ENCODE measurements at regions not wholly inside any gene's neighbourhood (a gene's known extent, or its start where the extent isn't known, plus 50 kb on each side); places are given as distances from the start of the nearest gene placed in this dataset.

- CTCF ChIA-PET: interaction anchor here (0.6 to 2.2 kb wide), 2 partner anchors 9 to 405 kb away, joined by 3 to 9 read pairs; no protein-coding TSS in a partner anchor
- 0 out of 2 replicates have a peak, but pooled peaks cover 4% of the 10 kb centered on the region for H3K4me1 Mint-ChIP-seq
- H3K27me3 Mint-ChIP-seq (ENCODE audit: low read depth): no peaks in the 10 kb centered on the region
- DNase-seq (ENCODE audit: low spot score): no peak
- H3K9me3 Mint-ChIP-seq: peaks cover 11% of the 10 kb centered on the region
- peaks cover 6% of the 10 kb centered on the region; the same call in 1 of the 2 replicates for H3K36me3 Mint-ChIP-seq
- POLR2A ChIA-PET: no interaction called here
- H3K4me3 Mint-ChIP-seq: no peak overlapping the region
- no peak overlapping the region for H3K27ac Mint-ChIP-seq
- no peak for TF ChIP-seq ARID4B (CRISPR knock-in tag; IDR thresholded peaks at IDR 0.05; ENCODE audit: borderline replicate concordance)
- no peak for TF ChIP-seq FOXJ3 (CRISPR knock-in tag; IDR thresholded peaks at IDR 0.05; ENCODE audit: borderline replicate concordance)
- TF ChIP-seq ZNF423 (CRISPR knock-in tag; IDR thresholded peaks at IDR 0.05): no peak
- no peak for TF ChIP-seq ZNF219 (CRISPR knock-in tag; IDR thresholded peaks at IDR 0.05; ENCODE audit: borderline replicate concordance)
- TF ChIP-seq TEAD4 (CRISPR knock-in tag; IDR thresholded peaks at IDR 0.05): no peak
- no peak for TF ChIP-seq CTCF (IDR thresholded peaks at IDR 0.05)
- TF ChIP-seq ZNF416 (CRISPR knock-in tag; IDR thresholded peaks at IDR 0.05): no peak
- TF ChIP-seq OVOL2 (CRISPR knock-in tag; IDR thresholded peaks at IDR 0.05; ENCODE audit: borderline replicate concordance): no peak
- TF ChIP-seq ZNF317 (CRISPR knock-in tag; IDR thresholded peaks at IDR 0.05; ENCODE audit: borderline replicate concordance, low read depth): no peak
- TF ChIP-seq JAZF1 (CRISPR knock-in tag; IDR thresholded peaks at IDR 0.05): no peak
- TF ChIP-seq ZNF425 (CRISPR knock-in tag; conservative IDR thresholded peaks at IDR 0.05): no peak
- ATAC-seq: no peak
Measured at GRCh38 chr2:62402156-62402555, 103.8 kb downstream of the TMEM17 start.

- H3K4me1 Mint-ChIP-seq: peaks cover 11% of the 10 kb centered on the region
- no peak for ATAC-seq
- no peak overlapping the region for H3K27ac Mint-ChIP-seq
- no peak overlapping the region for H3K4me3 Mint-ChIP-seq
- CTCF ChIA-PET: interaction anchor here (0.7 to 0.9 kb wide), 2 partner anchors 9 to 405 kb away, joined by 3 to 6 read pairs; no protein-coding TSS in a partner anchor
- H3K36me3 Mint-ChIP-seq: peaks cover 6% of the 10 kb centered on the region; the same call in 1 of the 2 replicates
- DNase-seq (ENCODE audit: low spot score): no peak
- peaks cover 17% of the 10 kb centered on the region for H3K9me3 Mint-ChIP-seq
- no peaks in the 10 kb centered on the region for H3K27me3 Mint-ChIP-seq (ENCODE audit: low read depth)
- POLR2A ChIA-PET: no interaction called here
- TF ChIP-seq IRF1 (CRISPR knock-in tag; IDR thresholded peaks at IDR 0.05) (no peak), ZNF532 (CRISPR knock-in tag; IDR thresholded peaks at IDR 0.05; ENCODE audit: borderline replicate concordance) (no peak), FOXK1 (CRISPR knock-in tag; IDR thresholded peaks at IDR 0.05) (no peak), SMAD3 (CRISPR knock-in tag; IDR thresholded peaks at IDR 0.05; ENCODE audit: borderline replicate concordance) (no peak), KAT7 (CRISPR knock-in tag; IDR thresholded peaks at IDR 0.05; ENCODE audit: borderline replicate concordance) (no peak), MYBL2 (CRISPR knock-in tag; IDR thresholded peaks at IDR 0.05) (no peak), SOX15 (CRISPR knock-in tag; IDR thresholded peaks at IDR 0.05) (no peak), GABPB1 (CRISPR knock-in tag; IDR thresholded peaks at IDR 0.05) (no peak), OVOL2 (CRISPR knock-in tag; IDR thresholded peaks at IDR 0.05; ENCODE audit: borderline replicate concordance) (no peak), ATF3 (CRISPR knock-in tag; conservative IDR thresholded peaks at IDR 0.05) (no peak), CREM (CRISPR knock-in tag; IDR thresholded peaks at IDR 0.05) (no peak)
Measured at GRCh38 chr2:62398356-62398755, 107.6 kb downstream of the TMEM17 start.

All from WTC11 (cell line).